ENCODE measurements at regions not wholly inside any gene's neighbourhood (a gene's known extent, or its start where the extent isn't known, plus 50 kb on each side); places are given as distances from the start of the nearest gene placed in this dataset.
"Not testable (repeated sequence)": the region's sequence is repeated elsewhere in the genome, so short reads cannot be mapped to it uniquely, and the experiment has no call there.

DNA sequence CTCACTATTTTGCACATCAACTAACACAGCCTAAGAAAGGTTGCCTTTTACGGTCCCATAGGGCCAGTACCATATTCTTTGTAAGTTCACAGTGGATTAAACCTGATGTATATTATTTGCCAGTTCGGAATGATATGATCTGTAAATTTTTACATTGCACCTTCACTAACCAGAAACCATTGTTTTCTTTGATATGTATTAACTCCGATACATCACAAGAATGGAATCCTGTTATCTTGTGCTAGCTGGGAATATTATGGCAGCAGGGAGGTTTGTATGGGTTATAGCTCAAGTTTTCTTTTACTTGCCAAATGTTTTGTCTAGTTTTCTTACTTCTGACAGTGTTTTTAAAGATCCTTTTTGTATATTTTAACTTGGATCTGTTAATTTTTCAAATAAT lies 51.4 kb upstream of the S1PR1 start:
- DNase-seq = no peak

DNA sequence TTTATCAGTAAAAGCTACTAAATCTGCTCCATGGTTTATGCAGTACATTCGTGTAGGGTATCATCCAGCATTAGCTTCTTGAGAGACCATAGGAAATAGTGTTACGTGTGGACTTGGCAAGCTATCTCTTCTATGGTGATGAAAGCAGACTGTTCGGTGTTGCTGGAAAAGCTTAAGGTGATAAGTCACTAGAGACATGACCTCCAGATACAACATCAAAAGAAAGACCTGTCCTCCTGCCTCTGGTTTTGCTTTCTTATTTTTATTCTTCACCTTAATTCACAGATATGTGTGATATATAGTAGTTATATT lies 53.5 kb upstream of the S1PR1 start:
- no peak for DNase-seq

DNA sequence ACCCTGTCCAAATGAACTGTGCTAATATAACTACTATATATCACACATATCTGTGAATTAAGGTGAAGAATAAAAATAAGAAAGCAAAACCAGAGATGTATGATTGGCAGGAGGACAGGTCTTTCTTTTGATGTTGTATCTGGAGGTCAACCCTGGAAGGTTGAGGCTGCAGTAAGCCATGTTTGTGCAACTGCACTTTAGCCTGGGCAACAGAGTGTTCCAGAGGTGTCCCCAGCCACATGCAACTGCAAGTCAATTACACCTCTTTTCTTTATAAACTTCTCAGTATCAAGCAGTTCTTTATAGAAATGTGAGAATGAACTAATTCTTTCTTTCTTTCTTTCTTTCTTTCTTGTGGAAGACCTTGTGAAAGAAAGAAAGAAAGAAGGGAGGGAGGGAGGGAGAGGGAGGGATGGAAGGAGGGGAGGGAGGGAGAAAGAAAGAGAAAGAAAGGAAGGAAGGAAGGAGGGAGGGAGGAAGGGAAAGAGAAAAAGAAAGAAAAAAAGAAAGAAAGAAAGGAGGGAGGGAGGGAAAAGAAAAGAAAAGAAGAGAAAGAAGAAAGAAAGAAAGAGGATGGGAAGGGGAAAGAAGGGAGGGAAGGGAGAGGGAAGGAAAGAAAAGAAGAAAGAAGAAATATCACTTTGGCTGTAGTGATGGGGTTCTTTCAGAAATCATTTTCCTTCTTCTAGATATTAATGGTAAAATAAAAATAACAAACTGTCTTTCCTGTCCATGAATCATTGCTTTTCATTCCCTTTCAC lies 54.0 kb upstream of the S1PR1 start:
- DNase-seq = no peak

DNA sequence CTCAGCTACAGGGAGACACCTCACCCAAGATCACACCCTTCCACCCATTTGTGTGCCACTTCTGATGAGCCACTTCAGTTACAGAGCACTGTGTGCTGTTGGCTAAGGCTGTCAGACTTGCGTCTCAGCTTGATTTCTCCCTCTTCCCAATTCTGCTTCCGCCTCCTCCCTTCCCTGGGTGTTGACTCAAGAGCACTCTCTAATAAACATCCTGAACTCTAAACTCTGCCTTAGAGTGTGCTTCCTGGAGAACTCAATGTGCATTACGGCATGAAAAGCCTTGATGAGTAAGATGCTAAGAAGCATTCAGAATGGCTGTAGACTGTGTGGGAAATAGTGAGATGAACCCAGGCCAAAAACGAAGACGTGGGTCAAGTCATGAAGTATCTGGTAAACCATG lies 54.9 kb upstream of the S1PR1 start:
- no peak for DNase-seq

DNA sequence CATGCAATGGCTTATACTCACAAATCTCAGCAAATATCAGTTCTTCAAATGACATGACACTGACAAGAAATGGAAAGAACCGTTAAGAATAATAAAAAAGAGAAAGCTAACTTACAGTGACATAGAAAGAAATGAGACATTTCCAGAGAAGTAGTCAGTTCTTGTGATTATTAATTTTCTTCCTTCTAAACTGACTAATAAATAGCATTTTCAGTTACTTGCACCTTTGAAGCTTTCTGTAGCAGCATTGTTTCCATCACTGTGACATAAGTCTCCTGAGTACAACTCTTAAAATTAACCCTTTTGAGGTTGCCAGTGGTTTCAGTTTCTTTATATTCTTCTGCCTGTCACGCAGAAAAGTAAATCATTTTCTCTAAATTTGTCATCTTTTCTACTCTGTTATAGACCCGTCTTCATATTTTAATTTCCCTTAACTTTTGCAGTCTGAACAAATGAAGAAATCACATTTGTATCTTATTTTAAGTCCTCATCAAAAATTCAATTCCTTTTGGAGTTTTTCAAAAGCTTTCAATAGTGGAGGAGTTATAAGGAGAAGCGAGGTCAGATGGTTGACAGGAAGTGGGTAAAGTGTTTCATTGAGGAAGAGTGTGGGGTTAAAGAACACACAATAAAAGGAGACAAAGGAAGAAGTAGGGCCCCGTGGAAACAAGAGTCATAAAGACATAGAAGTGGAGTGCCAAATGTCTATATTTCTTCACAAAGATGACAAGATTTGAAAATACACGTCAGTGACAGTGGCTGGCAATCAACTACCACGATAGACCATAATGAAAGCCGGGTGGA lies 57.9 kb upstream of the S1PR1 start:
- DNase-seq = no peak

DNA sequence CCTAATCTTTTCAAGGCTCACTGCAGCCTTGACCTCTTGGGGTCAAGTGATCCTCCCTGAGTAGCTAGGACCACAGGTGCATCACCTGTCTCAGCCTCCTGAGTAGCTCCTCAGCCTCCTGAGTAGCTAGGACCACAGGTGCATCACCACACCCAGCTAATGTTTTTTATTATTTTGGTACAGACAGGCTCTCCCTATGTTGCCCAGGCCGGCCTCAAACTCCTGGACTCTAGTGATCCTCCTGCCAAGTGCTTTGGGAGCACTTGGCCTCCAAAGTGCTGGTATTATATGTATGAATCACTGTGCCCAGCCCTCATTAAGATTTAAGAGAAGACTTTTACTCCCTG lies 58.5 kb upstream of the S1PR1 start:
- DNase-seq = no peak

DNA sequence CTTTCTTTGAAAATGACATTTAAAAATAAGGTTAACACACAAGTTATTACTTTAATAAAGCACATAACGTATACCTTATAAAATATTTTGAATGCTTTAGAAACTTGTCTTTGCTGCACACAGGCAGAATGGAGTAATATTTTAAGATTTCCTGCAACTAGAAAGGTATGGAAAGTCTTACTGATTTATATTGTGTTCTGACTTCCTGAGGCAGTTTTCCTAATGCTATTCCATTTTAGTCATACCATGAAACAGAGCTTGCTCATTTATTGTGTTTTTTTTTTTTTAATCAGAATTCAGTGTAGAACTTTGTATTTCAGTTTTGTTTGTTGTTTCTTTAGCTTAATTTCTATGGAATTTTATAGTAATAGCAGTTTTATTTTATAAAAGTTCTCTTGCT lies 60.9 kb upstream of the S1PR1 start:
- DNase-seq = no peak

DNA sequence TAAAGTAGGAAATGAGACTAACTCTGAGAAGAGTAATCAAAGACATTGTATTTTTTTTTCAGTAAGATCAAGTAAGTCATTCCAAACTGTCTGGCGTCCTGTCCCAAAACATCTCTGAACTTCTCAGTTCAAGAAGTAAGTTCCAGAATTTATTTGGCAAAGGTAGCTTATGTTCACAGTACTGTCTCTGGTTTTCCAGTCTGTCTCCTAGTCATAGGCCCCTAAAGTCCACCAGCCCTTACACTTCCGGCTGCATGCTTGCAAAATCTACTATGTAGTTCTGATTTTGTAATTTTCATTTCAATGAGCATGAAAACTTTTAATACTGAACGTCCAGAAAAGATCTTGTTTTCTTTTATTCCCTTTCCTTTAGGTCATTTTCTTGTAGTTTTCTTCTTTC lies 61.4 kb upstream of the S1PR1 start:
- DNase-seq = no peak

DNA sequence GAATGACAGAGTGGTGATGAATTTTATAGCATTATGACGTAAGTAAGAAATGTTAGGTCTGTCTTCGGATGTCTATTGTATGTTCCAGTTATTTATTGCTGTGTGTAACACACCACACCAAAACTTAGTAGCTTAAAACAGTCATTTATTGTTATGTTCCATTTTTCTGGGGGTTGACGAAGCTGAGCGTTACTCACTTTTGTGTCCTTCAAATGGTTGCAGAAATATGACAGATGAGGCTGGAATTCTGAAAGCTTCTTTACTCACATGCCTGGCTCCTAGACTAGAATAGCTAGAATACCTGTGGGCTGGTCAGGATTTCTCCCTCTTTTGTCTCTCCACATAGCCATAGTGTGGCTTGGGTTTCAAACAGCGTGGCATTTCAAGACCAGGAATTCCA lies 62.1 kb upstream of the S1PR1 start:
- peak; percentile 90 for DNase-seq

DNA sequence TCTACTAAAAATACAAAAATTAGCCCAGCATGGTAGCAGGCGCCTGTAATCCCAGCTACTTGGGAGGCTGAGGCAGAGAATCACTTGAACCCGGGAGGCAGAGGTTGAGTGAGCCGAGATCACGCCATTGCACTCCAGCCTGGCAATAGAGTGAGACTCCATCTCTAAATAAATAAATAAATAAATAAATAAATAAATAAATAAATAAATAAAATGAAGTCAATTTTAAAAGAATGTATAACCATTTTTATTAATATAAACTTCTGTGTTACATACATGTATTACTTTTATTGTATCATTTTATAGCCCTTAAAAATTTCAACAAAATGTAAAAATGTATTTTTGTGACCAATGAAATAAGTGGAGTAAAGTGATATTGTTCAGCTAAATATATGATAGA lies 62.5 kb upstream of the S1PR1 start:
- DNase-seq = not testable (repeated sequence)

DNA sequence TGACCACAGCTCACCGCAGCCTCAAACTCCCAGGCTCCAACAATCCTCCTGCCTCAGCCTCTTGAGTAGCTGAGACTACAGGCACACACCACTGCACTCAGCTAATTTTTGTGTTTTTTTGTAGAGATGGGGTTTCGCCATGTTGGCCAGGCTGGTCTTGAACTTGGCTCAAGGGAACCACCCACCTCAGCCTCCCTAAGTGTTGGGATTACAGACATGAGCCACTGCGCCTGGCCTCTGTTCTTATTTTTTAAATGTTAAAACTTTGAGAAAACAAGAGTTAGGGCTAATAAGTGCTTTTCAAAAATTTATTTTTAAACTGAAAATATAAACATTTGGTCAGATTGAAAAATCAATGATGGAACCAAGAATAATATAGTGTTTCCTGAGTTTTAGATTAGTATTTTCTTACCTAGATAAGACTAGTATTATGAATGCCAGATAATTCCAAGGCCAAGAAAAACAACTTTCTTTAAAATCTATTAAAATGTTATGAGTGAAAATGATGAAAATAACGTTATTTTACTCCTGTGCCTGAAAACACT lies 66.2 kb upstream of the S1PR1 start:
- no peak for DNase-seq

DNA sequence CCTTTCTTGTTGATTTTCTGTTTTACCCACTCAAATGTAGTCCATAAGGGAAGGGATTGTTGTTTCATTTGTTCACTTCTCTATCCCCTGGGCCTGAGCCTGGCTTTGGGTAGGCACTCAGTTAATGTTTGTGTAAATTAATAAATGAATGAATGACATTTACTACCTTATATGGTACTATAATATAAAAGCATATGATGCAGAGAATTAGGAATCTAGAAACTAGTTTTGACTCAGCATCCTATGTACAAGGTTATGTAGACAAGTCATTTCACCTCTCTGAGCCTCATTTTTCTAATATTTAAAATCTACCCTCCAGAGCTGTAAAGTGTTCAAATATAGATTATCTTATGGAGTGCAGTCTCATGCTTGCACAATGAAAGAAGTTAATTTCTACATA lies 68.9 kb upstream of the S1PR1 start:
- DNase-seq = no peak

DNA sequence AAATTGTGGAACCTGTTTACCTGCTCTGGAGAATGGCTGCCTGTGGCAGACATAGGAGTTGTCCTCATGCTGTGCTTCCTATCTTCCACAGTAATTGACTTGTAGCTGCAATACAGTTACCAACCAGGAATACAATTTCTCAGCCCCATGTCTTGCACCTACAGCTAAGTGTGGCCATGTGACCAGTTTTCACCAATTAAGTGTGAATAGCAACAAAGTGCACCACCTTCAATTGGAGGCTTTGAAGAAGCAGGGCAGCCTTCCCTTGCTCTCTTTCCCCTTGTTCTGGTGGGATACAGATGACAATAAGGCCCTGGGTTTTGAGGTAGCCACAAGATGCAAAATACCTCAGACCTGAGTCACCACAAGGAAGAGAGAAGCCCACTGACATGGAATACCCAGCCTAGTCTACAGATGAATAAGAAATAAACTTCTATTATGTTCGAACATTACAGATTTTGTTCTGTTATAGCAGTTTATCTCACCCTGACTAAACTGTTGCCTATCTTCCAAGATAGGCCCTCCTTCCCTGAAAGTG lies 70.2 kb upstream of the S1PR1 start:
- DNase-seq = peak; percentile 55

DNA sequence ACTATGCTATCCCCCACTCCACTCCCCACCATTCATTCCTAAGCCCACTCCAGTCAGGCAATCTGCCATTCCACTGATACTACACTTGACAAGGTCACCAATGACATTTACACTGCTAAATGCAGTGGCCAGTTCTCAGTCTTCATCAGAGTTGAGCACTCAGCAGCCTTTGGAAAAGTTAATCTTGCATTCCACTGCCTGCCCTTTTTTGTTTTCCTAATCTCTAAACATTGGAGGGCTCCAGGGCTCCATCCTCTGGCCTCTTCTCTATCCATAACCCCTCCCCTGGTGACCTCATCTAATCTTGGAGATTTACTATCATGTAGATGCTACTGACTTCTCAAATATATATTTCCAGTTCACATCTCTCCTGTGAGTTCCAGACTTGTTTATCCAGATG lies 70.9 kb upstream of the S1PR1 start:
- no peak for DNase-seq

DNA sequence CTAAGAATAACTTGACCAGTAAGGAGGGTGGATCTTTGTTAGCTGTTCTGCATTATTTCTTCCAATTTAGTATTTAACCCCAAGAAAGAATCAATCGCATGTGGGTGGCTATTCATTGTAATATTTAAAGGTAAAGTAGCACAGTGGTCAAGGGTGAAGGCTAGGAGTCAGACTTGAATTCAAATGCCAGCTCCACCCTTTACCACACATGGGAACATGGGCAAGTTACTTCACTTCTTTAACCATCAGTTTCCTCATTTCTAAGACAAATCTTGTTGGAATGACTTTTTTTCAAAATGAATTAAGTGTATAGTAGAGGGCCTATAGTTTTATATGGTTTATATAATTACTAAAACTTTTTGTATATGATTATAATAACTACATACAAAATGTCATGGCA lies 71.3 kb upstream of the S1PR1 start:
- DNase-seq = no peak

DNA sequence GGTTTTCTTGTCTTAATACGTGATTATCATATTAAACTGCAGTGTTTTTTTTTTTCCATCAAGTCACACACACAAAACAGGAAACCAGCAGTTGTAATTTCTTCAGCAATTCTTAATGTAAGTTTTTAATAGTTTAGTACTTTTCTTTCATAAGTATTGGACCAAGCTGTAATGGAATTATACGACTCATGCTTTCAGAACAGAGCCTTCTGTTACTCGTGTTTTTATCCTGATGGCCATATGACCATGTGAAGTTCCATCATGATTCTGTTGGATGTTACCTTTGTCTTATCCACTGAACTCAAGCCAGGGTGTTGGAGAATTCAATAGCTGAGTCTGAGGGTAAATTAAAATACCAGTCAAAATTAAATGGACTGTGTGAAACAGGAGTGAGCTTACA lies 72.0 kb upstream of the S1PR1 start:
- no peak for DNase-seq

DNA sequence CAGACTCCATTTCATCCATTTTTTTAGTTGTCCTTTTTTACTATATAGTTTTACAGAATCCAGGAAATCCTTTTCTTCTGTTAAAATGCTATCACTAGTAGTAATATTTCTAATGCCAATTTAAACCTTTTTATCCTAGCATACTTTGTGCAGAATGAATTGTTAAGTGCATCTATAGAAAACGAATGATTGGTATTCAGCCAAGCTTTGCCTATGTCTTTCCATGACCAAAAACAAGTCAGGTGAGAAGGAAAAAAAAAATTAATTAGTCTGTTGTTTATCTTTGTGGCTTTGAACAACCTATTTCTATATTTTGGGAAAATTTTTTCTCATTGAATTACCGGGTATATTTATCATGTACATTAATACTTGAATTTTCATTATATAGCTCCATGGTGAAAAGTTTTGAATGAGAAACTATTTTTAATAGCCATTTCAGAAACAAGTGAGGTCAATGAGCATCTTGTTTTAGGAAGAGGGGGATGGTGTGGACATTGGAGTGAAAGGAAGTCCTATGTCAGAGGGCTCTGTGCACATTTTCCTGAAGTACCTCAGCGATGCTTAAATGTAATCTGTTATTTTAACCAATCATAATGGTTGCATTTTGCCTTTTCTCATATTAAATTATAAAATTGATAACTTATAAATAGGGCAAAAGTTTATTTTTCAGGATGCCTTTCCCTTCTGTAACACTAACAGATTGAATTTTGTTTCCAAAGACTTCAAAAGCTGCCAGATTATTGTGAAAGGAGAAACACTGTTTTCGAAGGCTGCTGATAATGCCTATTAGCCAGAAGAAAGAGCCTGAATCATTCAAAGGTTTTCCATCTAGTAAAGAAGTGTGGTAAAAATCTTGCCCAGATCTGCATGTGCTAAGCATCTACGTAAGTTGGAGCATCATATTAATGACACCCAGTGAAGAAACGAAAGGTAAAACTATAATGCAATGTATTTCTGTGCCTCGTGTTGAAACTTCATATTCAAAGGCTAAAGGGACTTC lies 73.8 kb upstream of the S1PR1 start:
- DNase-seq = no peak

DNA sequence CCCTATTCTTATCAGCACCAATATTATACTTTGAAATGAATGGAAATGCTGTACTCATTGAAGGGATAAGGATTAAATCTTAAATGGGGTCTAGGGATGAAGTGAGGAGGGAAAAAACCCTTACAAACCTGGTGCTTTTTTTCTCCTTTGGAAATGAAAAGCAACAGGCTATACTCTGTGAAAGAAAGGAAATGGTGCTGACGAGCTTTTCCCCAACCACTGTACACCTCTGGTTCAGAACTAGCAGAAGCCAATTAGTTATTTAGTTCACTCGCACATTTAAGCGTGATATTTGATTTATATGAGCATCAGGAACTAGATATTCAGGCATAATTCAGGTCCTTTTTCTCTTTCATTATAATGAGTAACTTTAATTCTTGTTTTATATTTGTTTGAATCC lies 74.5 kb upstream of the S1PR1 start:
- DNase-seq = no peak

DNA sequence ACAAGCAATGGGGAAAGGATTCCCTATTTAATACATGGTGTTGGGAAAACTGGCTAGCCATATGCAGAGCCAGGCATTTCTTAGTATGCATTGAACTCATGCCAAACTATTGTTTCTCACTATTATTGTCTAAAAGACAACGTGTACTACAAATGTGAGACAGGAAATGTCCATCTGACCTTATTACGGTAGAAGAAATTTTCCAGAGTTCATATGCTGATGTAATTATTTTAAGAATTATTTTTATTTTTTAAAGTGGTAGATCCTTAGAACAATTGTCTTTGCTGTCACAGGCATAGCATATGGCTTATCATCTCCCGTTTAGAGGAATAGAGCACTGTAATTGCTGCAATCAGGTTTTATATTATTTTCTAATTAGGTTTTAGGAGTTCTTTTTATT lies 75.2 kb upstream of the S1PR1 start:
- DNase-seq = no peak

DNA sequence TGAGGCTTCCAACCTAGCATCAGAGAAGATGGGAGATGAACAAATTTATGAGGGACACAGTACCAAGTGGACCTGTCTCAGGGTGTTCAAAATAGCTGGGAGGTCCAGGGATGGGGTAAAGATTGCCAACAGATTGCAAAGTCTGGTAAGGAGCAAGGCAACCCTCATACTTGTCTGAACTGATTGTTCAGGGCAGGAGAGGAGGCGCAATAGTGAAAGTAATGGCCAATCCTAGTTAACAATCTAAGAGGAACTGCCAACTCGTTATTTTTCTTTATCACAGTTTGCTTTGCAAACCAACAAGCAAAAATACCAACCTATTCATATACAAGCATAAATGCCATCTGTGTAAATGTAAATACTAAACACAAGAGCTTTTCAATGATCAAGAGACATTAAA lies 78.4 kb upstream of the S1PR1 start:
- DNase-seq = no peak

DNA sequence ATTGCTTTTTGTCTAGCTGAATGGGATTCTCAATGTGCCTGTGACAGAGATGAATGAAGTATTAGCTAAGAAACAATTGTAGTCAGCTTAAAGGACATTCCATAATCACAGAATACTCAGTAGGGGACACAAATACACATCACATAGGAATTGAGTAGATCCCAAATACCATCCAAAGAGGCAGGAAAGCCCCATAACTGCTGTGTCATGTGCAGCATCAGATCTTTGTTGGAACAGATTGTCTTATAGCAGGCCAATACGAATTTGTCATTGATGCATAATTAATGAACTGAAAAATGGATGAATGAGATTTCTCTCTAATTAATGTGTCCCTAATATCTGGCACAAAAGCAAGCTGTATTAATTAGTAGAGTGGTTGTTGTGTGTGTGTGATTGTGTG lies 82.3 kb upstream of the S1PR1 start:
- DNase-seq = no peak

DNA sequence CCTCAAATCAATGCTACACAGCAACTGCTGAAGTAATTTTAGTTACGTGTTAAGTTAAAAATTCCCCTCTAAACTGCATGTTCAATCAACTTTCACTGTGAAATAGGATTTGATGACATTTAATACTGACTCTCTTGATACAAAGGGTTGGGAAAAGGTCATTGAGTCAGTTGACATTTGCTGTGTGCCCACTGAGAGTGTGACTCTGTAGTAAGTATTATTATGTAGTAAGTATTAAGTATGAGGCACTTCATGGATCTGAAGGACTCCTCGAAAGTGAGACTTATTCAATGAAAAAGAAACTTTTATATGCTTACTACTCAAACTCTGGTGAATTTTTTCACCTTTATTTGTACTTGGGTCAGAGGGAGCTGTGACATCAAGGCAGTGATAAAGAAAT lies 83.1 kb upstream of the S1PR1 start:
- DNase-seq = no peak

DNA sequence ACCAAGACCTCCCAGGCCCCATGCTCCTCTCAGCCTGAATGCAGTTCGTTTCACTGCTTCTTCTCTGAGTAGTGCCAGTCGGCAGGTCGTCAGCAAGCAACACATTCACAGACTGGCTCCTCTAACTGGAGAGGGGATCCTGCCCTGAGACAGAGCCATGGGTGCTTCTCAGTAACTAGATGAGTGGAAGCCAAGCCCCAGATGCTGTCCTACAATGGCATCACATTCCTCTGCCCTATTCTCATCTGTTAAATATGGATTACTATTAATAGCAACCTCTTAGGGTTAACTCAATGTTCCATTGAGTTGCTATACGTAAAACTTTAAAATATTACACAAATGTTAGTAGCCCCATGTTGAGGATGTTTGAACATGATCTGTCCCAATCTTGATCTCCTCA lies 84.2 kb upstream of the S1PR1 start:
- DNase-seq = no peak
